ENCODE measurements at regions not wholly inside any gene's neighbourhood (a gene's known extent, or its start where the extent isn't known, plus 50 kb on each side); places are given as distances from the start of the nearest gene placed in this dataset.

DNA sequence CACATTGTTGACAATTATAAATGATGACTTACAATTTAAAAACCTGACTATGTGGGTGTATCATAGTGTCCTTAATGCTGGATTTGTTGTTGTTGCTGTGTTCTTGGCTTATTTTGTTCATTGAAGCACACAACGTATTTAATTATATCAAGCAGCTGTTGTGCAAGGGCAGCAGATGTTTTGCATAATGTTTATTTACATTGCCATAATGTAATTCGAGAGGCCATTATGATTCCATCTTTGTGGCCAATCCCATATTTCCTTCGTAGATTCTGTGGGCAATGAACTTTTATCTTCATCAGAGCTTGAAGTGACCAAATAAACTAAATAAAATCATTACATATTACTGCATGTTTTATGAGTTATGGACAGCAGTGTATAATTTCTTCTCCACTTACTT lies 422.6 kb upstream of the GALNTL6 start:
- no peak overlapping the region for H3K4me3 Mint-ChIP-seq
- H3K9me3 Mint-ChIP-seq: peaks cover 25% of the 10 kb centered on the region
- no peak overlapping the region for H3K27ac Mint-ChIP-seq
- H3K4me1 Mint-ChIP-seq (ENCODE audit: low read depth): no peaks in the 10 kb centered on the region
- no peaks in the 10 kb centered on the region for H3K27me3 Mint-ChIP-seq (ENCODE audit: insufficient read depth)
- TF ChIP-seq, protein P1, sequence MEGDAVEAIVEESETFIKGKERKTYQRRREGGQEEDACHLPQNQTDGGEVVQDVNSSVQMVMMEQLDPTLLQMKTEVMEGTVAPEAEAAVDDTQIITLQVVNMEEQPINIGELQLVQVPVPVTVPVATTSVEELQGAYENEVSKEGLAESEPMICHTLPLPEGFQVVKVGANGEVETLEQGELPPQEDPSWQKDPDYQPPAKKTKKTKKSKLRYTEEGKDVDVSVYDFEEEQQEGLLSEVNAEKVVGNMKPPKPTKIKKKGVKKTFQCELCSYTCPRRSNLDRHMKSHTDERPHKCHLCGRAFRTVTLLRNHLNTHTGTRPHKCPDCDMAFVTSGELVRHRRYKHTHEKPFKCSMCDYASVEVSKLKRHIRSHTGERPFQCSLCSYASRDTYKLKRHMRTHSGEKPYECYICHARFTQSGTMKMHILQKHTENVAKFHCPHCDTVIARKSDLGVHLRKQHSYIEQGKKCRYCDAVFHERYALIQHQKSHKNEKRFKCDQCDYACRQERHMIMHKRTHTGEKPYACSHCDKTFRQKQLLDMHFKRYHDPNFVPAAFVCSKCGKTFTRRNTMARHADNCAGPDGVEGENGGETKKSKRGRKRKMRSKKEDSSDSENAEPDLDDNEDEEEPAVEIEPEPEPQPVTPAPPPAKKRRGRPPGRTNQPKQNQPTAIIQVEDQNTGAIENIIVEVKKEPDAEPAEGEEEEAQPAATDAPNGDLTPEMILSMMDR (IDR thresholded peaks at IDR 0.05): no peak
- no peak for DNase-seq
- no peaks in the 10 kb centered on the region for H3K36me3 Mint-ChIP-seq (ENCODE audit: low read depth)

GRCh38 chr4:171378323-171378722 lies 434.9 kb upstream of the GALNTL6 start:
- Mint-ChIP-seq H3K4me3 (no peak overlapping the region), H3K4me1 (ENCODE audit: low read depth) (no peaks in the 10 kb centered on the region), H3K27me3 (ENCODE audit: insufficient read depth) (no peaks in the 10 kb centered on the region), H3K9me3 (peaks cover 35% of the 10 kb centered on the region), H3K27ac (no peak overlapping the region), H3K36me3 (ENCODE audit: low read depth) (no peaks in the 10 kb centered on the region)
- DNase-seq: no peak
- TF ChIP-seq, protein P1 (IDR thresholded peaks at IDR 0.05): no peak

DNA sequence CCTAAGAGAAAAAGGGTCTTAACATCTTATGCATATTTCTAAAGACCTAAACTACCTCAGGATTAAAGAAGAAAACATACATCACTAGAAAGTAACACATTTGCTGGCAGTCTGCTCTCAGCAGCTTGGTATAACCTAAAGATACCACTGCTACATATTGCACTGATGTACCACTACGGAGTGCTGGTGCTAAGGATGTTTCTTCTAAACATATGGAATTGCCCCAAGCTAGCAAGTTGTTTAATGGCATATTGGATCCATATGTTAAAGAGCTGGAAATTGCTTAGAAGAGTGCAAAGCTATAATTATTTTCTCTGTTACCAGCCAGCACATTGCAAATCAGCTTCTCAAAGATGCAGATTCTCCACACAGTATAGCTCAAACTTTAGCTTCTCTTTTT lies 436.5 kb upstream of the GALNTL6 start:
- Mint-ChIP-seq H3K36me3 (ENCODE audit: low read depth) (no peaks in the 10 kb centered on the region), H3K27ac (no peak overlapping the region), H3K27me3 (ENCODE audit: insufficient read depth) (no peaks in the 10 kb centered on the region), H3K9me3 (peaks cover 35% of the 10 kb centered on the region), H3K4me1 (ENCODE audit: low read depth) (no peaks in the 10 kb centered on the region), H3K4me3 (no peak overlapping the region)
- TF ChIP-seq, protein P1 (IDR thresholded peaks at IDR 0.05): no peak
- no peak for DNase-seq

DNA sequence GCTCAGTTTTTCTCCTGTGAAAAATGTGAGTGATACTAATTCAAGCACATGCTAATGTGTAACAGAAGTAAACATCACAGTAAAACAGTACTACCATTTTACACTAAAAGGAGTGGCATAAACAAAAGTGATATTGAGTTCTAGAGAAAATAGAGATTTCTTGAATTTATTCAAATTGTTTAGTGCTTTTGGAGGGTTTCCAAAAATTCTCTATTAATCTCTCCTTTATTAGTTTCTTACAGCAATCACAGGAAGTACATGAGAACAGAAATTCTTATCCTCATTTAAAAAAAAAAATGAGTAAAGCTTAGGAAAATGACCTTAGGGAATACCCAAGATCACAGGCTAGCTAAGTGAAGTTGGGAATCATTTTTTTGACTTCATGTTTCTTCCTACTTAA lies 459.7 kb upstream of the GALNTL6 start:
- no peak overlapping the region for H3K27ac Mint-ChIP-seq
- no peaks in the 10 kb centered on the region for H3K27me3 Mint-ChIP-seq (ENCODE audit: insufficient read depth)
- H3K36me3 Mint-ChIP-seq (ENCODE audit: low read depth): no peaks in the 10 kb centered on the region
- H3K4me1 Mint-ChIP-seq (ENCODE audit: low read depth): no peaks in the 10 kb centered on the region
- TF ChIP-seq, protein P1 (IDR thresholded peaks at IDR 0.05): no peak
- H3K9me3 Mint-ChIP-seq: peaks cover 38% of the 10 kb centered on the region
- no peak for DNase-seq
- H3K4me3 Mint-ChIP-seq: no peak overlapping the region

DNA sequence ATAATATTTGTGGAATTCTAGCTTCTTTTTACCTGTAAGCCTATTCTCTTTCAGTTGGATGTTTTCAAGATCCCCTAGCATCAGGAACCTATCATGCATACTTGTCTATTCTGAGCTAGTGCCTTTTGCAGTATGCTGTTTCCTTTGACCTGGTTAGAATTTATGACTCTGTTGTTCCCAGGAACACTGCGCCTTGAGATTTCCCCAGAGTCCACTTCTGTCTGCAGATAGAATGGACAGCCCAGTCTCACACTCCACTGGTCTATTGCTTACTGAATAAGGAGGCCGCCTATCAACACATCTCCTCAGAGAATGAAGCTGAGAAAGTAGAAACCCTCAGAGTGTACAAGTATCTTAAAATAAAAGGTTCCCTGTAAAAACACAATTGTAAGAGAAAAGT lies 465.1 kb upstream of the GALNTL6 start:
- H3K9me3 Mint-ChIP-seq: peaks cover 12% of the 10 kb centered on the region
- H3K36me3 Mint-ChIP-seq (ENCODE audit: low read depth): no peaks in the 10 kb centered on the region
- H3K4me3 Mint-ChIP-seq: no peak overlapping the region
- no peak for DNase-seq
- no peaks in the 10 kb centered on the region for H3K27me3 Mint-ChIP-seq (ENCODE audit: insufficient read depth)
- TF ChIP-seq, protein P1 (IDR thresholded peaks at IDR 0.05): no peak
- H3K4me1 Mint-ChIP-seq (ENCODE audit: low read depth): no peaks in the 10 kb centered on the region
- no peak overlapping the region for H3K27ac Mint-ChIP-seq

DNA sequence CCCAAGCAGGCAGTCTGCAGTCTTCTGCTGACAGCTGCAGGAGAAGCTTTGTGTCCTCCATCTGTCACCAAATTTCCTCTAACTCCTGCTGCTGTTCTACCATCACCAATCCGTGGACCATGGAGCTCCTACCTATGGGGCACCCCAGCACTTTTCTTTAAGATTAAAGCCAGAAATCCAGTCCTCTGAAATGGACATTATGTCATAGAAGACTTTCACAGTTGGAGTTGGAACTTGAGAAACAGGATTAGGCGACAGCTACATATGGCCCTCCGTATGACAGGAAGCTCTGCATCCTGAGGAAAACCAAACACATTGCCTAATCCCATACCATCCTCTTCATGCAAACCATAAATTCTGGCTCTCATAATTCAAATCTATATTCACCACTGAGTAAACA lies 470.6 kb upstream of the GALNTL6 start:
- TF ChIP-seq, protein P1 (IDR thresholded peaks at IDR 0.05): no peak
- no peaks in the 10 kb centered on the region; the same call in 1 of the 2 replicates for H3K9me3 Mint-ChIP-seq
- H3K4me3 Mint-ChIP-seq: no peak overlapping the region
- no peaks in the 10 kb centered on the region for H3K36me3 Mint-ChIP-seq (ENCODE audit: low read depth)
- no peaks in the 10 kb centered on the region for H3K4me1 Mint-ChIP-seq (ENCODE audit: low read depth)
- no peak for DNase-seq
- no peak overlapping the region for H3K27ac Mint-ChIP-seq
- H3K27me3 Mint-ChIP-seq (ENCODE audit: insufficient read depth): no peaks in the 10 kb centered on the region

Data from HFFc6 (cell line).